ENCODE measurements at regions not wholly inside any gene's neighbourhood (a gene's known extent, or its start where the extent isn't known, plus 50 kb on each side); places are given as distances from the start of the nearest gene placed in this dataset.

GRCh38 chr13:73450583-73450982 is 391.8 kb downstream of the KLF5 start:
- Histone ChIP-seq H3K27me3 (ENCODE audit: insufficient read depth, insufficient read length) (no peaks in the 10 kb centered on the region), H3K9ac (ENCODE audit: insufficient read length, low read depth) (no peak overlapping the region), H3K4me3 (ENCODE audit: insufficient read length, low read depth) (no peak overlapping the region), H3K9me3 (ENCODE audit: insufficient read depth, low read length) (no peaks in the 10 kb centered on the region), H3K36me3 (ENCODE audit: insufficient read depth, insufficient read length, low read length) (no peaks in the 10 kb centered on the region), H3K4me1 (ENCODE audit: insufficient read depth, insufficient read length) (no peaks in the 10 kb centered on the region)
- no peak for DNase-seq (ENCODE audit: low read depth, low spot score)
- no peak for TF ChIP-seq SUZ12 (IDR thresholded peaks at IDR 0.05; ENCODE audit: extremely low read depth, insufficient read depth, insufficient read length)
- no peak for TF ChIP-seq ZNF274 (IDR thresholded peaks at IDR 0.05; ENCODE audit: low read depth, low read length)
- TF ChIP-seq YY1 (IDR thresholded peaks at IDR 0.05; ENCODE audit: insufficient read depth, insufficient read length), result no peak

DNA sequence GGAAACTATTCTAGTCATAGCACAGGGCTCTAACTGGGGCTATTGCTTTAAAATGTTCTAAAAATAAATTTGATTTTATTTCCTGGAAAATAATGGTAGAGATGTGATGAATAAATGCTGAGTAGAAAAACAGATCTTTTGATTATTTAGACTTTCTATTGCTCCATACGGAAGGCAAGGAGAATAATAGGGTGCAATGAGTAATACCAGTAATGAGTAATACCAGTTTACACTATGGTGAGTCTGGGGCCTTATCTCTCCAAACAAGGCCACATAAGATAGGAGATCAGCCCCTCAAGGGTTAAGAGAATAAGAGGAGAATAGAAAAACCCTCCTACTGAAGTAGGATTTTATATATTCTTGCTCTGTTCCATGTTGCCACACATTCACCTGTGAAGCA is 390.4 kb downstream of the KLF5 start:
- H3K9ac ChIP-seq (ENCODE audit: insufficient read length, low read depth), result no peak overlapping the region
- H3K27me3 ChIP-seq (ENCODE audit: insufficient read depth, insufficient read length), result no peaks in the 10 kb centered on the region
- no peak overlapping the region for H3K4me3 ChIP-seq (ENCODE audit: insufficient read length, low read depth)
- no peaks in the 10 kb centered on the region for H3K4me1 ChIP-seq (ENCODE audit: insufficient read depth, insufficient read length)
- no peaks in the 10 kb centered on the region for H3K9me3 ChIP-seq (ENCODE audit: insufficient read depth, low read length)
- TF ChIP-seq ZNF274 (IDR thresholded peaks at IDR 0.05; ENCODE audit: low read depth, low read length), result no peak
- TF ChIP-seq SUZ12 (IDR thresholded peaks at IDR 0.05; ENCODE audit: extremely low read depth, insufficient read depth, insufficient read length), result no peak
- no peak for TF ChIP-seq YY1 (IDR thresholded peaks at IDR 0.05; ENCODE audit: insufficient read depth, insufficient read length)
- DNase-seq (ENCODE audit: low read depth, low spot score), result no peak
- H3K36me3 ChIP-seq (ENCODE audit: insufficient read depth, insufficient read length, low read length), result no peaks in the 10 kb centered on the region

DNA sequence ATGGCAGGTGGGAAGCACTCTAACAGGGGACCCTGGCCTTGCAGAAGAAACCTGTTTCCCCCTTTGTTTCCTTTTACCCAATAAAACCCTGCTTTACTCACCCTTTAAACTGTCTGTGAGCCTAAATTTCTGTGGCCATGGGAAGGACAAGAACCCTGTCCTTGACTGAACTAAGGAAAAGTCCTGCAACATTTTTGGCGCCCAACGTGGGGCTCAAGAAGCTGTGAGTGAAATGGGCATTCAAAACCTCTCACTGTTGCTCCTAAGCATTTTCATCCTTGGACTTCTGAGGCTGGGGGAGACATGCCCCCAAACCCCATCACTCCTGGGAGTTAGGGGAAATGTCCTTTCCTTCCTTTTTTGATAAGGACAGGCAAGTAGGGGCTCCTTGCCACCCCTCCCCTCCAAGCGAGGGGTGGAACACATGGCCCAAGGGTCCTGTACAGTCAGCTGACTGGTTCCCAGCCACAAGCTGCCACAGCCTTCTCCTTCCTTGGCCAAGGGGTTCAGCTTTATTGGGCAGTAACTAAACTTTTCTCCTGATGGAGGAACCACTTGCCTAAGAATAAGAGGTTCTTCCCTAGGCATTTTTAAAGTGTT is 381.6 kb downstream of the KLF5 start:
- Histone ChIP-seq H3K9me3 (ENCODE audit: insufficient read depth, low read length) (peaks cover 33% of the 10 kb centered on the region), H3K4me3 (ENCODE audit: insufficient read length, low read depth) (no peak overlapping the region)
- TF ChIP-seq ZNF274 (IDR thresholded peaks at IDR 0.05; ENCODE audit: low read depth, low read length), result no peak

DNA sequence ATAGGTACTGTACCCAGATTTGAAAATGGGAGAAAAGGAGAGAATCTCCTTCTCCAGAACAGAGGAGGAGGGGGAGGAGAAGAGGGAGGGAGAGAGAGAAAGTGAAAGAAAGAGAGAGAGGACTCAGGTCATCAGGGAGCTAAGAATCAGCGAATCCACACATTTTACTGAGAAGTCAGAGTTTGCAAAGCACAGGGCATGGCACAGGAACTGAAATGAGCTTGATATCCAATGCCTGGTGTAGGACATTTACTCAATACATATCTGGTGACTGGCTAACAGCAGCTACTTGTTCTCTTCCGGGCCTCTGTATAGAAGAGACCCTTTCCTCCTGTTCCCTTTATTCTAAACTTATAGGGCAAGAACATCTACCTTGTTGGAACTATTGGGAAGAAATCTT is 375.1 kb downstream of the KLF5 start:
- H3K4me1 ChIP-seq (ENCODE audit: insufficient read depth, insufficient read length), result no peaks in the 10 kb centered on the region
- H3K9me3 ChIP-seq (ENCODE audit: insufficient read depth, low read length), result peaks cover 4% of the 10 kb centered on the region
- no peak for DNase-seq (ENCODE audit: low read depth, low spot score)
- H3K27me3 ChIP-seq (ENCODE audit: insufficient read depth, insufficient read length), result no peaks in the 10 kb centered on the region
- TF ChIP-seq SUZ12 (IDR thresholded peaks at IDR 0.05; ENCODE audit: extremely low read depth, insufficient read depth, insufficient read length), result no peak
- no peak for TF ChIP-seq YY1 (IDR thresholded peaks at IDR 0.05; ENCODE audit: insufficient read depth, insufficient read length)
- no peak for TF ChIP-seq ZNF274 (IDR thresholded peaks at IDR 0.05; ENCODE audit: low read depth, low read length)
- no peak overlapping the region for H3K9ac ChIP-seq (ENCODE audit: insufficient read length, low read depth)
- H3K36me3 ChIP-seq (ENCODE audit: insufficient read depth, insufficient read length, low read length), result no peaks in the 10 kb centered on the region
- H3K4me3 ChIP-seq (ENCODE audit: insufficient read length, low read depth), result no peak overlapping the region

More for the DNA sequence above, 381.6 kb downstream of the KLF5 start:
- Histone ChIP-seq H3K4me1 (ENCODE audit: insufficient read depth, insufficient read length) (no peaks in the 10 kb centered on the region), H3K27me3 (ENCODE audit: insufficient read depth, insufficient read length) (no peaks in the 10 kb centered on the region), H3K9ac (ENCODE audit: insufficient read length, low read depth) (no peak overlapping the region), H3K36me3 (ENCODE audit: insufficient read depth, insufficient read length, low read length) (no peaks in the 10 kb centered on the region)
- no peak for DNase-seq (ENCODE audit: low read depth, low spot score)

DNA sequence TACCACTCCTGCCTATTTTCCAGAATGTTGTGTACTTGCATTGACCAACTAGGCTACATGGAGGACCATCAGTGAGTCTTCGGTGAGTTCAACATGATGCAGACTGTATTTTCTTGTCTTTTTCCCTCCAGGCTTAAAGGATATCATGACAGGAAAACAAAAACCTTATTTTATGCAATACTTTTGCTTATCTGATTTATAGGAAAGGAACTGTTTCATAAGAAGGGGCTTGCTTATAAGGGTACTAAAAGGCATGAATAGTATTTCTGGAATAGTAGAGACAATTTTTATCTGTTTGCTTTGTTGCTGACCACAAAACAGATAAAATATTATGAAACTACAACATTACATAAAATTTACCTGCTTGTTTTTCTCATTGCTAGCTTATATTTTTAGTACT is 374.7 kb downstream of the KLF5 start:
- DNase-seq (ENCODE audit: low read depth, low spot score), result no peak
- Histone ChIP-seq H3K9me3 (ENCODE audit: insufficient read depth, low read length) (peaks cover 4% of the 10 kb centered on the region; the same call in 1 of the 2 replicates), H3K27me3 (ENCODE audit: insufficient read depth, insufficient read length) (no peaks in the 10 kb centered on the region), H3K4me1 (ENCODE audit: insufficient read depth, insufficient read length) (no peaks in the 10 kb centered on the region), H3K4me3 (ENCODE audit: insufficient read length, low read depth) (no peak overlapping the region), H3K36me3 (ENCODE audit: insufficient read depth, insufficient read length, low read length) (no peaks in the 10 kb centered on the region), H3K9ac (ENCODE audit: insufficient read length, low read depth) (no peak overlapping the region)
- no peak for TF ChIP-seq YY1 (IDR thresholded peaks at IDR 0.05; ENCODE audit: insufficient read depth, insufficient read length)
- no peak for TF ChIP-seq ZNF274 (IDR thresholded peaks at IDR 0.05; ENCODE audit: low read depth, low read length)

- no peaks in the 10 kb centered on the region for H3K36me3 ChIP-seq (ENCODE audit: insufficient read depth, insufficient read length, low read length)
- H3K4me1 ChIP-seq (ENCODE audit: insufficient read depth, insufficient read length), result no peaks in the 10 kb centered on the region
- H3K9ac ChIP-seq (ENCODE audit: insufficient read length, low read depth), result no peak overlapping the region
- H3K4me3 ChIP-seq (ENCODE audit: insufficient read length, low read depth), result no peak overlapping the region
- TF ChIP-seq SUZ12 (IDR thresholded peaks at IDR 0.05; ENCODE audit: extremely low read depth, insufficient read depth, insufficient read length) (no peak), YY1 (IDR thresholded peaks at IDR 0.05; ENCODE audit: insufficient read depth, insufficient read length) (no peak), ZNF274 (IDR thresholded peaks at IDR 0.05; ENCODE audit: low read depth, low read length) (no peak)
- no peak for DNase-seq (ENCODE audit: low read depth, low spot score)
- no peaks in the 10 kb centered on the region for H3K27me3 ChIP-seq (ENCODE audit: insufficient read depth, insufficient read length)
- no peaks in the 10 kb centered on the region for H3K9me3 ChIP-seq (ENCODE audit: insufficient read depth, low read length)
Observed at GRCh38 chr13:73429701-73430100, 370.9 kb downstream of the KLF5 start.

- DNase-seq (ENCODE audit: low read depth, low spot score), result no peak
- TF ChIP-seq SUZ12 (IDR thresholded peaks at IDR 0.05; ENCODE audit: extremely low read depth, insufficient read depth, insufficient read length), result no peak
- TF ChIP-seq ZNF274 (IDR thresholded peaks at IDR 0.05; ENCODE audit: low read depth, low read length), result no peak
- TF ChIP-seq YY1 (IDR thresholded peaks at IDR 0.05; ENCODE audit: insufficient read depth, insufficient read length), result no peak
- Histone ChIP-seq H3K36me3 (ENCODE audit: insufficient read depth, insufficient read length, low read length) (no peaks in the 10 kb centered on the region), H3K4me3 (ENCODE audit: insufficient read length, low read depth) (no peak overlapping the region), H3K4me1 (ENCODE audit: insufficient read depth, insufficient read length) (no peaks in the 10 kb centered on the region), H3K9ac (ENCODE audit: insufficient read length, low read depth) (no peak overlapping the region), H3K9me3 (ENCODE audit: insufficient read depth, low read length) (no peaks in the 10 kb centered on the region), H3K27me3 (ENCODE audit: insufficient read depth, insufficient read length) (no peaks in the 10 kb centered on the region)
Observed at GRCh38 chr13:73428706-73429105, 369.9 kb downstream of the KLF5 start.

- no peak for DNase-seq (ENCODE audit: low read depth, low spot score)
- no peak overlapping the region for H3K9ac ChIP-seq (ENCODE audit: insufficient read length, low read depth)
- TF ChIP-seq YY1 (IDR thresholded peaks at IDR 0.05; ENCODE audit: insufficient read depth, insufficient read length) (no peak), SUZ12 (IDR thresholded peaks at IDR 0.05; ENCODE audit: extremely low read depth, insufficient read depth, insufficient read length) (no peak), ZNF274 (IDR thresholded peaks at IDR 0.05; ENCODE audit: low read depth, low read length) (no peak)
Observed at GRCh38 chr13:73428137-73428536, 369.3 kb downstream of the KLF5 start.

More at GRCh38 chr13:73428137-73428536, 369.3 kb downstream of the KLF5 start:
- H3K4me3 ChIP-seq (ENCODE audit: insufficient read length, low read depth), result no peak overlapping the region
- H3K36me3 ChIP-seq (ENCODE audit: insufficient read depth, insufficient read length, low read length), result no peaks in the 10 kb centered on the region
- H3K27me3 ChIP-seq (ENCODE audit: insufficient read depth, insufficient read length), result no peaks in the 10 kb centered on the region
- no peaks in the 10 kb centered on the region for H3K4me1 ChIP-seq (ENCODE audit: insufficient read depth, insufficient read length)
- H3K9me3 ChIP-seq (ENCODE audit: insufficient read depth, low read length), result no peaks in the 10 kb centered on the region
